Activated T-cell treated with anti-CD3 and anti-CD28 coated beads, Interleukin-2, amount 50 U/mL, for 48 hours (primary cell): ENCODE measurements at regions not wholly inside any gene's neighbourhood (a gene's known extent, or its start where the extent isn't known, plus 50 kb on each side); places are given as distances from the start of the nearest gene placed in this dataset.

Experiments
- DNase-seq, 2 experiments: peaks; one replicate each; pipeline ENCODE4 v3.0.0-alpha.2; 2020

DNA sequence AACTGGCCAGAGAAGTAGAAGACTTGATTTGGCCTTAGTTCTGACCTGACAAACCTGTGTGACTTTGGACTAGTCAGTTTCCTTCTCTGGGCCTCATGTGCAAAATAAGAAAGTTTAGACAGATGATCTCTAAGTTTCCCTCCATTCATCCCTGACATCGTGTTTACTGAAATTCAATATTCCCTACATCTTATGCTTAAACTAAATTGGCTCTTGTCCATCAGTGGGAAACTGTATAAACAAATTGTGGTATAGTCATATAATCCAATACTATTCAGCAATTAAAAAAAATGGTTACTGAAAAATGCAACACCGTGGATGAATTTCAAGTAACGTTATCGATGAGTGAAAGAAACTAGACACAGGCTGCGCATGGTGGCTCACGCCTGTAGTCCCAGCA, 64.4 kb upstream of the HRH1 start:
- DNase-seq: no peak

DNA sequence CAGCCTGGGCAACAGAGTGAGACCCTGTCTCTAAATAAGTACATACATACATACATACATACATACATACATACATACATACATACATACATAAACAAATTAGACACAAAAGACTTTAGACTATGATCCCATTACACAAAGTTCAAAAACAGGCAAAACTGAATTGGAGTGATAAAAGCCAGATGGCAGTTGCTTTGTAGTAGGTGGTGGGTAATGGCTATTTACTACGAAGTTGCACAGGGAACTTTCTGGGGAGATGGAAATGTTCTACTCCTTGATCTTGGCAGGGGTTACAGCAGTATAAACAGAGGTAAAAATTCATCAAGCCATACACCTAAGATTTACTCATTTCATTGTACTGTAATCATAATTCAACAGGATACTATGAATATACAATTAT, 63.7 kb upstream of the HRH1 start:
- DNase-seq: no peak

DNA sequence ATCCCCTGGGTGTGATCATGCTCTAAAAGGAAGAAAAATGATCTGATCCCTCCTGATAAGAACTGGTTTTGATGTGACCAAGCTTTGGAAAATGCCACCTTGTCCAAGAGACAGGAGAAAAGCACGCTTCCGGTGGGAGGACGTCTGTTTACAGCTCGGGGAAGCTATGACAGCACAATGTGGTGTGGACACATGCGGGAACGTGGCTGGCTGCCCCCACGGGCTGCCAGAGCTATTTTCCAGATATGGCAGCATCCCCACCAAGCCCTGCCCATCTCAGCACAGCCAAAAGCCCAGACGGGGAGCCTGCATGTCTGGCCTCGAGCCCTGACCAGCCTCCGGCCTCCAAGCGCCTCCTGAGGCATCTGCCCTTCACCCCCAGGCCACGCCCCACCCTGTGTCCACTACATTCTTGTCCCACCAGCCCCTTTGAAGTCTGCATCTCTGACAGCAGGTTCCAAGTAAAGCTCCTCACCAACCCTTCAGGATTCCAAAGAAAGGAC, 63.2 kb upstream of the HRH1 start:
- no peak for DNase-seq

DNA sequence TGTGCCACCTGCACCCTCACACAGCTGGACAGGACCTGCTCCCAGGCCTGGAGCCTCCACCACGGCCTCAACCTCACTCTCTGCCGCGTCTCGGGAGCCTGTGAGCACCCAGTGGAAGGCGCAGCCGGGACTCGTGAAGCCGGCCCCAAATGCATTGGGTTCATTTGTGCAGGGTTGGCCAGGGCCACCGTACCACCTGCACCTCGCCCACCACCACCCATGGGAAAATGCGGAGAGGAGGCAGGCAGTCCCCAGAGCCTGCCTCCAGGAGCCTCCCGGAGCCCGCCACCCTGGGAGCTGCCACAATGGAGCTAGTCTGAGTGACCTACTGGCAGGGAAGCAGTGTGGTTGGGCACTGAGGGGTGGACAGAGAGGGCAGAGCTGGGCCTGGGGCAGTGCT, 62.5 kb upstream of the HRH1 start:
- DNase-seq: no peak

DNA sequence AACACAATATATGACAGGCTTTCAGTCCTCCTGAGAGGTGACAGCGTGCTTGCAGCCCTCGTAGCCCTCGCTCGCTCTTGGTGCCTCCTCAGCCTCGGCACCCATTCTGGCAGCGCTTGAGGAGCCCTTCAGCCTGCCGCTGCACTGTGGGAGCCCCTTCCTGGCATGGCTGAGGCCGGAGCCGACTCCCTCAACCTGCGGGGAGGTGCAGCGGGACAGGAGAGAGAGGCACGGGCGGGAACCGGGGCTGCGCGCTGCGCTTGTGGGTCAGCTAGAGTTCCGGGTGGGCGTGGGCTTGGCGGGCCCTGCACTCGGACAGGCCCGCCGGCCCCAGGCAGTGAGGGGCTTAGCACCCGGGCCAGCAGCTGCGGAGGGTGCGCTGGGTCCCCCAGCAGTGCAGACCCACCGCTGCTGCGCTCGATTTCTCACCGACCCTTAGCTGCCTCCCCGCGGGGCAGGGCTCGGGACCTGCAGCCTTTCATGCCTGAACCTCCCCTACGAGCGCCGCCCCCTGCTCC, 60.4 kb upstream of the HRH1 start:
- no peak for DNase-seq

DNA sequence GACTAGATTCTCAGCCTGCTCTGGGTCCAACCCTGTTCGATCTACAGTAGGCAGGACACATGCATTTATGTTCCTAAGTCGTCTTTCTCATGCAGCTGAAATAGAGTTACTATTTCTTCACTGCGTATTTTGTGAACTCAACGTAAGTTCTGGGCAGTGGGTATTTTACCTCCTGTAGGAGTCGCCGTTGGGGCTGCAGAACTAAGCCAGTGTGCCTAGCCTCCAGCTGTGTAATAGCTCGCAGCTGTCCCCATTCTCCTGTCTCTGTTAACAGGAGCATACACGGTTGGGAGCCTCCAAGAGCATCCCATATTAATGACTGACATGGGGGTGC, 58.4 kb upstream of the HRH1 start:
- no peak for DNase-seq

DNA sequence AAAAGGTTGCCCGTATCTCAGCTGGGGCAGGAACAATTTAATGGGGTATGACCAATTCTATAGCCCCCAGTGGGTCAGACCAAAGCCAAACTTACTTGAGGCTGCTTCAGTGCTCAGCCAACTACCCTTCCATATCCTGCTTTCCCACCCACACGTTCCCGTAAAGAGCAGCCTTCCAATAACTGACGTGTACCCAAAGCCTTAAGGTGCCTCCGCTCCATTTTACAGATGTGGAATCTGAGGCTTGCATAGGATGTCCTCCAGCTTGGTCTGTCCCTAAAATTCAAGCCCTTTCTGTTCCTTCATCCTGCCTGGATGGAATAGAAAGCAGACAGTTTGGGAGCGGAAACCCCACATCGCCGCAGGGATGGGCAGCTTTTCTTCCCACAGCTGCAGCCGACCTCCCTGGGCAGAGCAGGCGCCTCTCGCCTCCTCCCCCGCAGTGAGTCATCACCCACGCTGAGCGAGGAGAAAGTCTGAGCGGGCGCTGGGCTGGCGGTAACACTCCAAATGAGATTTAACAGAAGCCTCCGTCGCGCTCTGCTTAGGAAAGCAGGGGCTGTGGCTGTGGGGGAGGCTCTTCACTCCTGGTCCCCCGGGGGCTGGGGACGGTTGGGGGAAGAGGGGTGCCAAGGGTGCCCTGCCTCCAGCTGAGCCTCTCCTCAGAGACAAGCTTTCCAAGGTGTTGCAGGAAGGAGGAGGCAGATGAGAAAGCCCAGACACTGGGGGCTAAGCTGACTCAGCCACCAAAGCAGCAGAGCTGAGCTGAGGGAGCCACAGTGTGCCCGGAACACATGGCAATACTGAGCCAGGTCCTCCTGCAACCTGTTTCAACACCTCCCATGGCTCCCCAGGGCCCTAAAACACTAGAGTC, 57.8 kb upstream of the HRH1 start:
- peak; percentile 87 to 88 for DNase-seq

DNA sequence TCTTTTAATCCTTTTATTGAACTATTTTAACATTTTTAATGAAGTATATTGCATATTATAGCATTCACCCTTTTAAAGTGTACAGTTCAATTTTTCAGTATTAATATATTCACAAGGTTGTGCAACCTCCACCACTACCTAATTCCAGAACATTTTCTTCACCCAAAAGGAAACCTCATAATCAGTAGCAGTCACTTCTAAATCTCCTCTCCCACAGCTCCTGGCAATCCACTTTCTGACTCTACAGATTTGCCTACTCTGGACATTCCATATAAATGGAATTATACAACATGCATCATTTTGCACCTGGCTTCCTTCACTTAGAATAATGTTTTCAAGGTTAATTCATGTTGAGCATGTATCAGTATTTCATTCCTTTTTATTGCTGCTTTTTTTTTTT, 55.0 kb upstream of the HRH1 start:
- DNase-seq: no peak
